HepG2 (cell line): ENCODE measurements at regions not wholly inside any gene's neighbourhood (a gene's known extent, or its start where the extent isn't known, plus 50 kb on each side); places are given as distances from the start of the nearest gene placed in this dataset.
A peak's percentile ranks its signal among the peaks of the same experiment; 100 is the strongest.

Source experiments
- ATAC-seq: fragments of 200-7000 bp; cut with Tn5 transposase; 3 replicates; pipeline ENCODE4 v1.9.1; 2020; ENCODE audit warnings: mild to moderate bottlenecking, moderate library complexity
- BruUV-seq: library from RNA; stranded (reverse); fragments of 400-500 nt; replicated peaks from 2 replicates; lab custom pipeline; 2021; lab: Mats Ljungman, UMichigan
- CTCF ChIA-PET: fragments of 300-600 bp; formaldehyde crosslinking; extraction: SDS; loops from one replicate; lab custom pipeline; 2021; ENCODE audit warnings: low total read pairs, inconsistent platforms, low intra/inter-chr PET ratio; lab: Yijun Ruan, JAX
- POLR2A ChIA-PET: fragments of 350-600 bp; sonication (Branson Sonifier 250); formaldehyde crosslinking; loops from one replicate; lab custom pipeline; 2020; ENCODE audit warnings: antibody characterized with exemption, inconsistent platforms; lab: Yijun Ruan, JAX
- DNase-seq: peaks from one replicate; pipeline ENCODE4 v3.0.0-alpha.2; 2015; ENCODE audit warnings: low spot score
- FAIRE-seq: peaks from 3 replicates; lab custom pipeline; 2011; peaks lifted over from hg19 to GRCh38; lab: Jason Lieb, UNC
- H2AFZ ChIP-seq: one replicate; pipeline ENCODE4 v1.6.1; 2011; ENCODE audit warnings: low read length, inconsistent platforms
- H3K27ac ChIP-seq: fragments of 300-600 bp; 3 replicates; pipeline ENCODE4 v1.8.0; 2011; ENCODE audit warnings: mixed run types, mild to moderate bottlenecking, mixed read lengths, low read length, inconsistent platforms; ENCODE audit not compliant: insufficient read depth; ENCODE audit errors: extremely low read length
- H3K27me3 ChIP-seq, 2 experiments: fragments of 200-600 bp in 1 of 2; 2 replicates in 1 of 2; 3 replicates in 1 of 2; pipeline versions ENCODE4 v1.6.0 to v1.8.0; 2011; ENCODE audit warnings: low read length in 2 of 2, mild to moderate bottlenecking in 2 of 2, moderate library complexity in 2 of 2, inconsistent platforms in 1 of 2; ENCODE audit not compliant: insufficient read depth in 2 of 2, control insufficient read depth in 1 of 2
- H3K36me3 ChIP-seq, 2 experiments: fragments of 200-600 bp in 1 of 2; replicated peaks in 1 of 2; 2 replicates in 1 of 2; 3 replicates in 1 of 2; pipeline versions ENCODE4 v1.5.1 to v1.8.0; 2011; ENCODE audit warnings: low read length in 2 of 2, inconsistent platforms in 1 of 2; ENCODE audit not compliant: insufficient read depth in 2 of 2, control insufficient read depth in 1 of 2
- H3K4me1 ChIP-seq: 2 replicates; pipeline ENCODE4 v1.5.1; 2012; ENCODE audit warnings: low read length, inconsistent platforms; ENCODE audit not compliant: insufficient read depth
- H3K4me2 ChIP-seq: 2 replicates; pipeline ENCODE4 v1.6.0; 2011; ENCODE audit warnings: low read depth, low read length, inconsistent platforms
- H3K4me3 ChIP-seq, 3 experiments: fragments of 200-600 bp in 1 of 3; sonication (generic), shearing (Covaris generic) in 1 of 3; replicated peaks in 1 of 3; 2 replicates each; pipeline ENCODE4 v1.5.1; 2011 to 2016; ENCODE audit warnings: low read length in 3 of 3, inconsistent platforms in 2 of 3, low read depth in 2 of 3, mild to moderate bottlenecking in 2 of 3, control low read depth in 1 of 3, mixed read lengths in 1 of 3; ENCODE audit not compliant: insufficient read depth in 1 of 3
- H3K79me2 ChIP-seq: one replicate; pipeline ENCODE4 v1.6.1; 2011; ENCODE audit warnings: low read length, inconsistent platforms; ENCODE audit not compliant: insufficient read depth
- H3K9ac ChIP-seq: 2 replicates; pipeline ENCODE4 v1.6.0; 2011; ENCODE audit warnings: mild to moderate bottlenecking, low read depth, low read length, inconsistent platforms; ENCODE audit not compliant: insufficient read depth
- H3K9me3 ChIP-seq: 2 replicates; pipeline ENCODE4 v1.5.1; 2012; ENCODE audit warnings: mild to moderate bottlenecking, low read length
- H4K20me1 ChIP-seq: 2 replicates; pipeline ENCODE4 v1.6.0; 2011; ENCODE audit warnings: inconsistent platforms, mild to moderate bottlenecking, low read length, moderate library complexity; ENCODE audit not compliant: insufficient read depth
- ASH2L ChIP-seq: fragments of 300-600, 200-600 bp; sonication (generic); IDR thresholded peaks from 2 replicates; pipeline ENCODE4 v1.7.0; 2017; ENCODE audit warnings: low read depth, mild to moderate bottlenecking, moderate library complexity, mixed read lengths, low read length; ENCODE audit not compliant: insufficient read length
- ELF1 ChIP-seq: sonication (generic); formaldehyde crosslinking; IDR thresholded peaks from 2 replicates; pipeline ENCODE4 v1.4.0; 2020; ENCODE audit warnings: missing genetic modification reagents
- FOXK2 ChIP-seq: fragments of 450-650 bp; IDR thresholded peaks from 2 replicates; pipeline ENCODE4 v1.6.1; 2016
- MXD4 ChIP-seq: IDR thresholded peaks from 2 replicates; pipeline ENCODE4 v1.6.1; 2016; ENCODE audit warnings: mild to moderate bottlenecking, missing biosample characterization, missing genetic modification reagents
- POGK ChIP-seq: sonication (generic); formaldehyde crosslinking; conservative IDR thresholded peaks from 2 replicates; pipeline ENCODE4 v1.8.0; 2022; ENCODE audit warnings: mild to moderate bottlenecking, moderate library complexity, missing genetic modification reagents
- RAD21 ChIP-seq: fragments of 450-650 bp; formaldehyde crosslinking; IDR thresholded peaks from 2 replicates; pipeline ENCODE4 v1.5.0; 2020; ENCODE audit warnings: mild to moderate bottlenecking
- SAP130 ChIP-seq: IDR thresholded peaks from 2 replicates; pipeline ENCODE4 v1.6.1; 2016; ENCODE audit warnings: low read depth
- SOX5 ChIP-seq: IDR thresholded peaks from 2 replicates; pipeline ENCODE4 v1.6.1; 2016; ENCODE audit warnings: borderline replicate concordance
- TMF1 ChIP-seq: sonication (generic); formaldehyde crosslinking; IDR thresholded peaks from 2 replicates; pipeline ENCODE4 v1.8.1; 2022; ENCODE audit warnings: low read depth, missing genetic modification reagents
- UBTF ChIP-seq: sonication (generic); formaldehyde crosslinking; IDR thresholded peaks from 2 replicates; pipeline ENCODE4 v1.4.0; 2020; ENCODE audit warnings: mild to moderate bottlenecking, missing genetic modification reagents
- ZNF260 ChIP-seq: sonication (generic); formaldehyde crosslinking; IDR thresholded peaks from 2 replicates; pipeline ENCODE4 v1.4.0; 2020; ENCODE audit warnings: missing genetic modification reagents, low read depth, mild to moderate bottlenecking, borderline replicate concordance
- ZNF281 ChIP-seq: sonication (generic); formaldehyde crosslinking; IDR thresholded peaks from 2 replicates; pipeline ENCODE4 v1.4.0; 2020; ENCODE audit warnings: missing genetic modification reagents, borderline replicate concordance
- WGBS: methylation state at CpG from one replicate; pipeline ENCODE4 v1.1.6; 2017; ENCODE audit warnings: low lambda C conversion rate; 5-methylcytosine and 5-hydroxymethylcytosine counted together
- in situ Hi-C: cut with HindIII; loops from 2 replicates; pipeline ENCODE4 v1.10.0; 2017; ENCODE audit warnings: low pct_unique_long_range_greater_than_20kb; ENCODE audit not compliant: extremely low pct_ligation_motif_present
- intact Hi-C: fragments of 100-400 bp; cut with micrococcal nuclease; formaldehyde crosslinking; loops from one replicate; pipeline ENCODE4 v1.10.0; 2022; ENCODE audit not compliant: unreplicated experiment
- TF ChIP-seq, protein P1 (sequence below), 2 experiments: IDR thresholded peaks; 2 replicates each; pipeline ENCODE4 v1.6.1; 2011 to 2012; ENCODE audit warnings: low read length in 2 of 2, borderline replicate concordance in 1 of 2, low read depth in 1 of 2, mild to moderate bottlenecking in 1 of 2, moderate library complexity in 1 of 2

DNA sequence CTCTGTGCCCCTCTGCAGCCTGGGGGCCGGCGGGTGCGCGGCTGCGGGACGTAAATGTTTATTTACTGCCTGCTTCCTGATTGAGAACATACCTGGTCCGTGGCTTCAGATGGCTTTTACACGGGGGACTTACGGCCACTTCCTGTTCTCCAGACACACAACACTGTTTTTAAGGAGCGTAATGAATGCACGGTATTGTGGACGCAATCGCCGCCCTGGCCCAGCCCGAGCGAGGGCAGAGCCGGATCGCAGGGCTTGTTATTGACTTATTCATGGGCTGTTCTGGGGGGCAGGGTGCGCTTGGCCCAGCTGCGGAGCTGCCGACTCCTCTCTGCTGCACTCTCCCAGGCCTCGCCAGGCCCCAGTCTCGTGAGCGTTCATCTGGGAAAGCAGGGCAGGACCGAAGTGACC, 52.8 kb upstream of the ACTRT2 start:
- H3K27ac ChIP-seq, result no peak overlapping the region
- H3K9ac ChIP-seq, result no peak overlapping the region
- no peak overlapping the region for H2AFZ ChIP-seq
- no peaks in the 10 kb centered on the region for H3K36me3 ChIP-seq
- in situ Hi-C loops (no loop called here), intact Hi-C loops (no loop called here)
- peak overlapping the region in 1 of 3 experiments; percentile 33; a peak in 2 of 6 replicates for H3K4me3 ChIP-seq
- WGBS, result 3% methylated on average over 10 of the region's 25 CpGs
- peak; percentile 37 for DNase-seq
- H3K4me2 ChIP-seq, result peak overlapping the region; percentile 61
- H3K79me2 ChIP-seq, result no peaks in the 10 kb centered on the region
- POLR2A ChIA-PET, result no interaction called here
- peaks cover 23% of the 10 kb centered on the region for H3K4me1 ChIP-seq
- peaks cover 8 to 56% of the 10 kb centered on the region in 2 experiments for H3K27me3 ChIP-seq
- ATAC-seq, result peak; percentile 71
- no peaks in the 10 kb centered on the region for H3K9me3 ChIP-seq
- CTCF ChIA-PET, result no interaction called here
- no TSS peak for BruUV-seq
- FAIRE-seq, result no peak
- no peaks in the 10 kb centered on the region for H4K20me1 ChIP-seq
- peak; percentile 22; the same call in 1 of the 2 replicates for TF ChIP-seq SAP130 (CRISPR knock-in tag)
- no peak for TF ChIP-seq POGK (CRISPR knock-in tag)
- TF ChIP-seq RAD21 (CRISPR knock-in tag), result no peak
- TF ChIP-seq ELF1 (CRISPR knock-in tag), result peak; percentile 49; the same call in 1 of the 2 replicates
- TF ChIP-seq ASH2L, result no peak
- TF ChIP-seq UBTF (CRISPR knock-in tag), result peak; percentile 21
- no peak for TF ChIP-seq ZNF260 (CRISPR knock-in tag)
- TF ChIP-seq, protein P1, sequence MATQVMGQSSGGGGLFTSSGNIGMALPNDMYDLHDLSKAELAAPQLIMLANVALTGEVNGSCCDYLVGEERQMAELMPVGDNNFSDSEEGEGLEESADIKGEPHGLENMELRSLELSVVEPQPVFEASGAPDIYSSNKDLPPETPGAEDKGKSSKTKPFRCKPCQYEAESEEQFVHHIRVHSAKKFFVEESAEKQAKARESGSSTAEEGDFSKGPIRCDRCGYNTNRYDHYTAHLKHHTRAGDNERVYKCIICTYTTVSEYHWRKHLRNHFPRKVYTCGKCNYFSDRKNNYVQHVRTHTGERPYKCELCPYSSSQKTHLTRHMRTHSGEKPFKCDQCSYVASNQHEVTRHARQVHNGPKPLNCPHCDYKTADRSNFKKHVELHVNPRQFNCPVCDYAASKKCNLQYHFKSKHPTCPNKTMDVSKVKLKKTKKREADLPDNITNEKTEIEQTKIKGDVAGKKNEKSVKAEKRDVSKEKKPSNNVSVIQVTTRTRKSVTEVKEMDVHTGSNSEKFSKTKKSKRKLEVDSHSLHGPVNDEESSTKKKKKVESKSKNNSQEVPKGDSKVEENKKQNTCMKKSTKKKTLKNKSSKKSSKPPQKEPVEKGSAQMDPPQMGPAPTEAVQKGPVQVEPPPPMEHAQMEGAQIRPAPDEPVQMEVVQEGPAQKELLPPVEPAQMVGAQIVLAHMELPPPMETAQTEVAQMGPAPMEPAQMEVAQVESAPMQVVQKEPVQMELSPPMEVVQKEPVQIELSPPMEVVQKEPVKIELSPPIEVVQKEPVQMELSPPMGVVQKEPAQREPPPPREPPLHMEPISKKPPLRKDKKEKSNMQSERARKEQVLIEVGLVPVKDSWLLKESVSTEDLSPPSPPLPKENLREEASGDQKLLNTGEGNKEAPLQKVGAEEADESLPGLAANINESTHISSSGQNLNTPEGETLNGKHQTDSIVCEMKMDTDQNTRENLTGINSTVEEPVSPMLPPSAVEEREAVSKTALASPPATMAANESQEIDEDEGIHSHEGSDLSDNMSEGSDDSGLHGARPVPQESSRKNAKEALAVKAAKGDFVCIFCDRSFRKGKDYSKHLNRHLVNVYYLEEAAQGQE (IDR thresholded peaks at IDR 0.05; ENCODE audit: borderline replicate concordance in 1 of 2, low read depth in 1 of 2, low read length in 2 of 2), result no peak
- TF ChIP-seq ZNF281 (CRISPR knock-in tag), result peak; percentile 39; the same call in 1 of the 2 replicates
- TF ChIP-seq SOX5 (CRISPR knock-in tag), result peak; percentile 10; the same call in 1 of the 2 replicates
- no peak for TF ChIP-seq FOXK2
- no peak for TF ChIP-seq TMF1
- no peak for TF ChIP-seq MXD4
